GM12878 (cell line): ENCODE measurements at regions not wholly inside any gene's neighbourhood (a gene's known extent, or its start where the extent isn't known, plus 50 kb on each side); places are given as distances from the start of the nearest gene placed in this dataset.

Source experiments
- ATAC-seq: fragments of 200-7000 bp; cut with Tn5 transposase; 3 replicates; pipeline ENCODE4 v1.9.1; 2020; ENCODE audit warnings: mild to moderate bottlenecking, moderate library complexity
- BruUV-seq: library from RNA; stranded (reverse); fragments of 400-500 nt; replicated peaks from 2 replicates; lab custom pipeline; 2021; lab: Mats Ljungman, UMichigan
- CTCF ChIA-PET: fragments of 300-600 bp; sonication (Branson Sonifier 250); formaldehyde crosslinking; extraction: SDS; loops from one replicate; lab custom pipeline; 2021; ENCODE audit warnings: inconsistent platforms; lab: Yijun Ruan, JAX
- POLR2A ChIA-PET: fragments of 350-600 bp; formaldehyde crosslinking; extraction: SDS; loops from one replicate; lab custom pipeline; 2021; ENCODE audit warnings: inconsistent platforms; lab: Charles Lee
- RAD21 ChIA-PET: fragments of 300-600 bp; sonication (Branson Sonifier 250); formaldehyde crosslinking; loops from one replicate; lab custom pipeline; 2023; ENCODE audit warnings: antibody characterized with exemption; ENCODE audit not compliant: unreplicated experiment; lab: Charles Lee
- SMC1A ChIA-PET: fragments of 300-600 bp; sonication (Branson Sonifier 250); formaldehyde crosslinking; loops from one replicate; lab custom pipeline; 2023; ENCODE audit not compliant: unreplicated experiment, uncharacterized antibody; lab: Charles Lee
- DNase-seq: peaks from one replicate; pipeline ENCODE4 v3.0.0-alpha.2; 2011; ENCODE audit warnings: low read depth, low spot score
- FAIRE-seq: peaks from 3 replicates; lab custom pipeline; 2011; peaks lifted over from hg19 to GRCh38; lab: Jason Lieb, UNC
- H2AFZ ChIP-seq: 2 replicates; pipeline ENCODE4 v1.6.0; 2011; ENCODE audit warnings: low read depth, low read length, control low read depth; ENCODE audit not compliant: control insufficient read depth
- H3K27ac ChIP-seq: 2 replicates; pipeline ENCODE4 v1.5.1; 2011; ENCODE audit warnings: control low read depth; ENCODE audit not compliant: control insufficient read depth, insufficient read depth
- H3K27me3 ChIP-seq, 2 experiments: replicated peaks in 1 of 2; 2 replicates each; pipeline versions ENCODE4 v1.6.0 to v1.6.1; 2011; ENCODE audit warnings: low read length in 1 of 2; ENCODE audit not compliant: control insufficient read depth in 2 of 2, insufficient read depth in 2 of 2
- H3K36me3 ChIP-seq, 2 experiments: 2 replicates each; pipeline ENCODE4 v1.5.1; 2011; ENCODE audit warnings: low read length in 1 of 2; ENCODE audit not compliant: control insufficient read depth in 2 of 2, insufficient read depth in 2 of 2
- H3K4me1 ChIP-seq: 2 replicates; pipeline ENCODE4 v1.6.1; 2011; ENCODE audit warnings: mild to moderate bottlenecking, low read length, moderate library complexity, mixed read lengths; ENCODE audit not compliant: control insufficient read depth, insufficient read depth
- H3K4me2 ChIP-seq: 2 replicates; pipeline ENCODE4 v1.6.0; 2011; ENCODE audit warnings: control low read depth; ENCODE audit not compliant: control insufficient read depth, insufficient read depth
- H3K4me3 ChIP-seq: fragments of 200-600 bp; sonication (generic); 2 replicates; pipeline ENCODE4 v1.5.1; 2016
- H3K79me2 ChIP-seq: 2 replicates; pipeline ENCODE4 v1.6.0; 2011; ENCODE audit warnings: low read length; ENCODE audit not compliant: control insufficient read depth, insufficient read depth
- H3K9ac ChIP-seq: 2 replicates; pipeline ENCODE4 v1.8.0; 2011; ENCODE audit warnings: low read length, control low read depth, mixed read lengths; ENCODE audit not compliant: control insufficient read depth, insufficient read depth
- H3K9me3 ChIP-seq: replicated peaks from 3 replicates; pipeline ENCODE4 v1.5.1; 2011; ENCODE audit warnings: mild to moderate bottlenecking, low read length; ENCODE audit not compliant: control insufficient read depth, insufficient read depth
- H4K20me1 ChIP-seq: 2 replicates; pipeline ENCODE4 v1.6.0; 2011; ENCODE audit not compliant: control insufficient read depth, insufficient read depth
- ASH2L ChIP-seq: fragments of 300-600, 200-600 bp; sonication (generic); IDR thresholded peaks from 2 replicates; pipeline ENCODE4 v1.6.1; 2017; ENCODE audit warnings: low read depth, mild to moderate bottlenecking, borderline replicate concordance
- CBFB ChIP-seq: IDR thresholded peaks from 2 replicates; pipeline ENCODE4 v1.6.1; 2016; ENCODE audit warnings: antibody characterized with exemption, low read depth
- CHD1 ChIP-seq: IDR thresholded peaks from 2 replicates; pipeline ENCODE4 v1.6.1; 2012; ENCODE audit warnings: low read depth, low read length, improper control_type of control experiment
- E2F8 ChIP-seq: fragments of 450-650 bp; IDR thresholded peaks from 2 replicates; pipeline ENCODE4 v1.6.1; 2018; ENCODE audit warnings: mild to moderate bottlenecking, low read depth, moderate library complexity; ENCODE audit not compliant: partially characterized antibody
- EP300 ChIP-seq, 2 experiments: fragments of 150-350 bp in 1 of 2; IDR thresholded peaks; 2 replicates each; pipeline ENCODE4 v1.6.1; 2011 to 2012; ENCODE audit warnings: low read depth in 2 of 2, low read length in 2 of 2, borderline replicate concordance in 1 of 2, improper control_type of control experiment in 1 of 2, inconsistent platforms in 1 of 2; ENCODE audit not compliant: control insufficient read depth in 1 of 2
- IKZF2 ChIP-seq, 2 experiments: fragments of 450-650 bp; IDR thresholded peaks; 2 replicates each; pipeline ENCODE4 v1.6.1; 2017; ENCODE audit warnings: mild to moderate bottlenecking in 2 of 2, moderate library complexity in 2 of 2
- IRF5 ChIP-seq: fragments of 450-650 bp; IDR thresholded peaks from 2 replicates; pipeline ENCODE4 v1.6.1; 2017; ENCODE audit warnings: borderline replicate concordance
- MAX ChIP-seq: IDR thresholded peaks from 2 replicates; pipeline ENCODE4 v1.6.1; 2012; ENCODE audit warnings: low read depth, low read length, improper control_type of control experiment
- MEF2B ChIP-seq: fragments of 450-650 bp; IDR thresholded peaks from 2 replicates; pipeline ENCODE4 v1.6.1; 2018; ENCODE audit warnings: mild to moderate bottlenecking, moderate library complexity; ENCODE audit not compliant: partially characterized antibody, poor library complexity, severe bottlenecking
- NBN ChIP-seq: fragments of 450-650 bp; IDR thresholded peaks from 2 replicates; pipeline ENCODE4 v1.6.1; 2016
- POU2F2 ChIP-seq: IDR thresholded peaks from 3 replicates; pipeline ENCODE4 v1.6.1; 2011; ENCODE audit warnings: low read depth, mild to moderate bottlenecking, low read length, borderline replicate concordance
- RB1 ChIP-seq: fragments of 450-650 bp; formaldehyde crosslinking; IDR thresholded peaks from 2 replicates; pipeline ENCODE4 v1.6.1; 2017; ENCODE audit warnings: mild to moderate bottlenecking, borderline replicate concordance
- STAT3 ChIP-seq: IDR thresholded peaks from 2 replicates; pipeline ENCODE4 v1.6.1; 2011; ENCODE audit warnings: low read depth, low read length, improper control_type of control experiment
- WGBS: methylation state at CpG from one replicate; pipeline ENCODE4 v1.1.6; 2016; ENCODE audit warnings: low lambda C conversion rate; ENCODE audit not compliant: insufficient replicate concordance, insufficient coverage; ENCODE audit errors: missing lambda C conversion rate; 5-methylcytosine and 5-hydroxymethylcytosine counted together
- in situ Hi-C: fragments of 300-500 bp; cut with MboI; formaldehyde crosslinking; loops from 9 replicates; pipeline ENCODE4 v1.14.3; 2018; ENCODE audit warnings: mixed read lengths
- intact Hi-C: fragments of 100-400 bp; cut with micrococcal nuclease; formaldehyde crosslinking; loops from one replicate; pipeline ENCODE4 v1.14.2; 2022; ENCODE audit not compliant: unreplicated experiment

GRCh38 chr3:124435467-124435866 is 294.8 kb upstream of the UMPS start:
- H3K9ac ChIP-seq: no peak overlapping the region
- ATAC-seq (no peak), FAIRE-seq (no peak), DNase-seq (no peak)
- no TSS peak for BruUV-seq
- TF ChIP-seq IRF5 (no peak), MAX (no peak), EP300 (IDR thresholded peaks at IDR 0.05; ENCODE audit: borderline replicate concordance in 1 of 2, control insufficient read depth in 1 of 2, low read depth in 2 of 2, low read length in 2 of 2) (no peak), STAT3 (no peak), NBN (no peak), POU2F2 (no peak), E2F8 (no peak), MEF2B (no peak), CHD1 (no peak), ASH2L (no peak), CBFB (no peak), IKZF2 (IDR thresholded peaks at IDR 0.05) (no peak), RB1 (no peak)
- ChIA-PET POLR2A (no interaction called here), SMC1A (no interaction called here), CTCF (no interaction called here), RAD21 (no interaction called here)
- intact Hi-C loops: no loop called here
- no peaks in the 10 kb centered on the region for H3K4me1 ChIP-seq
- H3K36me3 ChIP-seq: no peaks in the 10 kb centered on the region
- no peaks in the 10 kb centered on the region for H3K27me3 ChIP-seq
- WGBS: 86% methylated on average over 2 of the region's 2 CpGs
- no peaks in the 10 kb centered on the region for H3K79me2 ChIP-seq
- no peak overlapping the region for H3K27ac ChIP-seq
- no peaks in the 10 kb centered on the region for H3K9me3 ChIP-seq
- no peak overlapping the region for H2AFZ ChIP-seq
- in situ Hi-C loops: no loop called here
- no peak overlapping the region for H3K4me2 ChIP-seq
- H3K4me3 ChIP-seq: no peak overlapping the region
- H4K20me1 ChIP-seq: no peaks in the 10 kb centered on the region
